ENCODE measurements at regions not wholly inside any gene's neighbourhood (a gene's known extent, or its start where the extent isn't known, plus 50 kb on each side); places are given as distances from the start of the nearest gene placed in this dataset.

GRCh38 chr10:33986016-33986415 lies 651.5 kb upstream of the NRP1 start:
- TF ChIP-seq TAF1 (IDR thresholded peaks at IDR 0.05; ENCODE audit: low read depth, low read length) (no peak), POLR2A (IDR thresholded peaks at IDR 0.05; ENCODE audit: low read depth, low read length) (no peak)

Data from GM12891 (cell line).